GM12872 (cell line): ENCODE measurements at regions not wholly inside any gene's neighbourhood (a gene's known extent, or its start where the extent isn't known, plus 50 kb on each side); places are given as distances from the start of the nearest gene placed in this dataset.

Experiments
- CTCF ChIP-seq: IDR thresholded peaks from 3 replicates; pipeline ENCODE4 v1.5.1; 2011; ENCODE audit warnings: low read depth, mild to moderate bottlenecking, low read length, moderate library complexity; ENCODE audit not compliant: insufficient read depth

GRCh38 chr3:63051920-63052319 is 176.7 kb upstream of the CADPS start:
- no peak for TF ChIP-seq CTCF

GRCh38 chr3:63056932-63057331 is 181.7 kb upstream of the CADPS start:
- TF ChIP-seq CTCF, result no peak

- no peak for TF ChIP-seq CTCF
These were observed 185.2 kb upstream of the CADPS start for GRCh38 chr3:63060412-63060811.

GRCh38 chr3:63061449-63061848 is 186.2 kb upstream of the CADPS start:
- no peak for TF ChIP-seq CTCF

GRCh38 chr3:63064209-63064755 is 189.1 kb upstream of the CADPS start:
- TF ChIP-seq CTCF, result no peak

GRCh38 chr3:63067999-63068645 is 192.9 kb upstream of the CADPS start:
- TF ChIP-seq CTCF, result no peak

- no peak for TF ChIP-seq CTCF
These were observed 194.7 kb upstream of the CADPS start for GRCh38 chr3:63069806-63070475.
